ENCODE measurements at regions not wholly inside any gene's neighbourhood (a gene's known extent, or its start where the extent isn't known, plus 50 kb on each side); places are given as distances from the start of the nearest gene placed in this dataset.

DNA sequence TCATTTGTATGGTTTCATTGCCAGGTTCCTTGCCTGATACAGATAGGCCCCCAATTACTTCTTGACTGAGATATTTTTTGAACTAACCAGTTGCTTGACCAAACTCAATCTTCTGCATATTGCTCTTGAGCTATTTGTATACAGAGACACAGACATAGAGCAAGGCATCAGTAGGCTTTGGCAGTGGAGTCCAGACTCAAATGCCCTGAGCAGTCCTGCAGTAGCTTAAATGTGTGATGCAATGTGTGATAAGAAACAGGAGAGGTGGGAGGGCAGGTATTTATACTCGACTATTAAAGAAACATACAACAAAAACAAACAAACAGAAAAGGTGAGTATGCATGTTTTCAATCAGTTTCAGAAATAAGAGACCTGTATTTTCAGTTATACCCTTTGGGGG, 197.9 kb upstream of the DAB1 start:
- TF ChIP-seq POLR2A (IDR thresholded peaks at IDR 0.05): no peak
- TF ChIP-seq, protein P1, sequence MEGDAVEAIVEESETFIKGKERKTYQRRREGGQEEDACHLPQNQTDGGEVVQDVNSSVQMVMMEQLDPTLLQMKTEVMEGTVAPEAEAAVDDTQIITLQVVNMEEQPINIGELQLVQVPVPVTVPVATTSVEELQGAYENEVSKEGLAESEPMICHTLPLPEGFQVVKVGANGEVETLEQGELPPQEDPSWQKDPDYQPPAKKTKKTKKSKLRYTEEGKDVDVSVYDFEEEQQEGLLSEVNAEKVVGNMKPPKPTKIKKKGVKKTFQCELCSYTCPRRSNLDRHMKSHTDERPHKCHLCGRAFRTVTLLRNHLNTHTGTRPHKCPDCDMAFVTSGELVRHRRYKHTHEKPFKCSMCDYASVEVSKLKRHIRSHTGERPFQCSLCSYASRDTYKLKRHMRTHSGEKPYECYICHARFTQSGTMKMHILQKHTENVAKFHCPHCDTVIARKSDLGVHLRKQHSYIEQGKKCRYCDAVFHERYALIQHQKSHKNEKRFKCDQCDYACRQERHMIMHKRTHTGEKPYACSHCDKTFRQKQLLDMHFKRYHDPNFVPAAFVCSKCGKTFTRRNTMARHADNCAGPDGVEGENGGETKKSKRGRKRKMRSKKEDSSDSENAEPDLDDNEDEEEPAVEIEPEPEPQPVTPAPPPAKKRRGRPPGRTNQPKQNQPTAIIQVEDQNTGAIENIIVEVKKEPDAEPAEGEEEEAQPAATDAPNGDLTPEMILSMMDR (IDR thresholded peaks at IDR 0.05 in 4 of 5, conservative IDR thresholded peaks at IDR 0.05 in 1 of 5): no peak
